NT2/D1 (cell line): ENCODE measurements at regions not wholly inside any gene's neighbourhood (a gene's known extent, or its start where the extent isn't known, plus 50 kb on each side); places are given as distances from the start of the nearest gene placed in this dataset.

Source experiments
- SUZ12 ChIP-seq: IDR thresholded peaks from 2 replicates; pipeline ENCODE4 v1.6.1; 2011; ENCODE audit not compliant: insufficient read length, insufficient read depth; ENCODE audit errors: extremely low read depth
- YY1 ChIP-seq: IDR thresholded peaks from 2 replicates; pipeline ENCODE4 v1.6.1; 2011; ENCODE audit not compliant: insufficient read length, insufficient read depth

DNA sequence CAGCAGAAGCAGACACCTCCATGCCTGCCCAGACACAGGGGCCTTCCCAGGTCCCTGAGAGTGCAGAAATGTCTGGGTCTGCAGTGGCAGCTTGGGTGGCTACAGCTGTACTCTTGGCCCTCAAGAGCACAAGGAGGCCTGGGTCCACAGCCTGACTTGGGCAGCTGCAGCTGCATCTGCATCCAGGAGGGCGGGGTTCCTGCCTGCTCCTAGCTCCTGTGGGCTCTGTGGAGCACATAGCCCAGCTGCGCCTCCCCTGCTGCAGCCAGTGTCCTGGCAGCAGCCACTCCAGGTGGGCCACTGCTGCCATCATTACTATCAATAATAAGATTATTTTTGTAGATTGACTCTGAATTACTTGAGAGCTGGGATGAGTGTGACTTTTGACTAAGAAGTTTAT lies 162.0 kb upstream of the PTCH1 start:
- TF ChIP-seq YY1 = no peak
- TF ChIP-seq SUZ12 = no peak
